ENCODE measurements at regions not wholly inside any gene's neighbourhood (a gene's known extent, or its start where the extent isn't known, plus 50 kb on each side); places are given as distances from the start of the nearest gene placed in this dataset.

DNA sequence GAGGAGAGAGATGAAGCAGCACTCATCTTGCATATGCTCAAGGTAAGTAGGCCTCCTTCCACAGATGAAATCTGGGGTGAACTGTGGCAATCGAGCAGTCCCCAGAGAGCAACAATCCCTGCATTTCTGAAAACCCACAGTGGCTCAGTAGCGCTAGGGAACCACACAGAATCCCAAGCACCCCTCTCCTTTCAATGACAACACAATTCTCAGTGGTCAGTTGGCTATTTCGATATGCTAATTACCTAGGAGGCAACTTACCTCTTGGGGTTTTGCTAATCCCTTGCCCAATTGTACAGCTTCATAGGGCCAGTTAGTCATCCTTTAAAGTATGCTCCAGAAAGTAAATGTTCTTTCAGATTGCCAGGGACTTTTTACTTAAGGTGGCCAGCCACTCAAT is 1035.7 kb downstream of the BCL11B start:
- DNase-seq (ENCODE audit: low read depth): no peak

DNA sequence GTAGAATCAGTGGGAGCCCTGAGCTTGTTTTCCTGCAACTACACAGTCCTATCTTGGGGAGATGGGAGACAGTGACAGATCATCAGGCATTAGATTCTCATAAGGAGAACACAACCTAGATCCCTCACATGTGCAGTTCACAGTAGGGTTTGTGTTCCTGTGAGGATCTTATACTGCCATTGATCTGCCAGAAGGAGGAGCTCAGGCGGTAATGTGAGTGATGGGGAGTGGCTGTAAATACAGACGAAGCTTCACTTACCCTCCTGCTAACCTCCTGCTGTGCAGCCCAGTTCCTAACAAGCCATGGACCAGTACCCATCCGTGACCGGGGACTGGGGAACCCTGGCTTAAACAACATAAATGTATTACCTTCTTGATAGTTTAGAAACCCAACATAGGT is 1034.1 kb downstream of the BCL11B start:
- DNase-seq (ENCODE audit: low read depth): no peak

DNA sequence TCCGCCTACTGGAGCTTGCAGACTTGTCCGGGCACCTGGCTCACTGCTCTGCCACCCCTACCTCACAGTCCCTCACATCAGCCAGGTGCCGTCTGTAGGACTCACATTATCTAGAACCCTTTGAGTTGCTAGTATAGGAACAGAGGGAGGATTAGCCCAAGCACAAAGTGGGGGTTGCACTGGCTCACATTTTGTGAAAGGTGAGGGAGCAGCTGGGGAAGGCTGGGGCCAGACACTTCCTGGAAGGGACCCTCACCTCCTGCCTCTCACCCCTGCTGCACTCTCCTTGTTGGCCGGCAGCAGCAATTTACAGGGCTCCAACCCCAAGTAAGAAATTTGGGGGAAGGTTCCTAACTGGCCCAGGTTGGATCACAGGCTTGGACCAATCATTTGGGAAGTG is 1031.6 kb downstream of the BCL11B start:
- DNase-seq (ENCODE audit: low read depth): no peak

DNA sequence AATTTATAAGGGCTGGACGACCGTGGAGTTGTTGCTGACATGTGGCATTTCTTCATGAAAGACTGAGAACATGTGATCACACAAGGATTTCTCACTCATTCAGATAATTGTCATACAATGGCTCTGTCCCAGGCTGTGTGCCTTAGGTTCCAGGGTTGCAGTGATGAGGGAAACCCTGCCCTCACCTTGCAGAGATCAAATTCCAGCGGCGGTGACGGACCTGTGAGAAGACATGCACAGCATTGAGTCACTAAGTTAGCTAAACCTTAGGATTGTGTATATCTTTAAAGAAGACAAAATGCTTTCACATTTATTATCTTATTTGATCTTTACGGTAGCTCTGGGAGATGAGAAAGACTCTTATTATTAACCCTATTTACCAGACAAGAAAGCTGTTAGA is 1029.1 kb downstream of the BCL11B start:
- no peak for DNase-seq (ENCODE audit: low read depth)

DNA sequence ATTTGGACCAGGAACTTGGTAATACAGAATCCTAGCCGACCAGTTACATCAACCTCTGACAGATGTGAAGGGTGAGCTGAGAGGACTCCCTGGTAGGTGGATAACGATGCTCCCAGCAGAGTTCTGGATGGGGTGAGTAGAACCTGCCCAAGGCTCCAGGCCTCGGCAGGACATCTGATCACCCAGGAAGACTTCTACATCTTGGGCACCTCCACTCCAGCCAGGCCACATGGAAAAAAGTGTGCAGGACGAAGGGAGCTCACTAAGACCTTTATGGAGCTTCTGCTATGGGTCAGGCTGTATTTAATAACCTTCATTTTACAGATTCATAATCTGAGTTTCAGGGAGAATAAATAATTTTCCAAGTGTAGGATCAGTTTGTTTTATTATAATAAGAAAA is 1028.7 kb downstream of the BCL11B start:
- DNase-seq (ENCODE audit: low read depth): no peak

DNA sequence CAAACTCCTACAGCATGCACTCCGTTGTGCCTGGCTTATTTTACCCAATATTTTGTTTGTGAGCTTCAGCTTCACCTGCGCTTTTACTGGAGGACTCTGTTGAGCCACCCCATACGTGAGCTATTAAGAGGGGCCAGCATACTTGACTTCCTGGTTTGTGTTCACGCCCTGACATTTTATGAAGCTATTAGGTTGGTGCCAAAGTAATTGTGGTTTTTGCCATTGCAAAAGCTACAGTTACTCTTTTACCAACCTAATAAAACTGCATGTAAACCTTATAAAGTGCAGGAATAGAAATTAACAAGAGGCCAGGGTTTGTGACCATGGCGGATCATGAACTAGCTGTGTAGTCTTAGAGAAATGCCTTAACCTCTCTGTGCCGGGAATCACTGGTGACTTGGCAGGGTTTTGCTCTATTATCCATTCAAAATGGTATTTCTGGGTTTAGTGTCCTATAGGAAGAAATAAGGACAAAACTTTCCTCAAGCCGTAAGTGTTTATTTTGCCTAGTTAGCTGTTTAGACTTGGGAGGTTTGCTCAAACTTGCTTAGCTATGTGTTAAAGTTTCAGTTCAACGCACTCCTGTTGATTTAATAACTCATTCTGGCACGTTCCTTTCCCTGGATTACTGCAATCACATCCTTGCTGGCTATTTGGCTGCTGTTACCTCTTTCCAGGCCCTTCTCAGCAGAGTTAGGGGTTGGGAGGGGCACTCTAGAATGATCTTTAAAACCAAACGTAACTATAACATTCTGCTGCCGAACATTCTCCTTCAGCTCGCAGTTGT is 1027.6 kb downstream of the BCL11B start:
- no peak for DNase-seq (ENCODE audit: low read depth)

DNA sequence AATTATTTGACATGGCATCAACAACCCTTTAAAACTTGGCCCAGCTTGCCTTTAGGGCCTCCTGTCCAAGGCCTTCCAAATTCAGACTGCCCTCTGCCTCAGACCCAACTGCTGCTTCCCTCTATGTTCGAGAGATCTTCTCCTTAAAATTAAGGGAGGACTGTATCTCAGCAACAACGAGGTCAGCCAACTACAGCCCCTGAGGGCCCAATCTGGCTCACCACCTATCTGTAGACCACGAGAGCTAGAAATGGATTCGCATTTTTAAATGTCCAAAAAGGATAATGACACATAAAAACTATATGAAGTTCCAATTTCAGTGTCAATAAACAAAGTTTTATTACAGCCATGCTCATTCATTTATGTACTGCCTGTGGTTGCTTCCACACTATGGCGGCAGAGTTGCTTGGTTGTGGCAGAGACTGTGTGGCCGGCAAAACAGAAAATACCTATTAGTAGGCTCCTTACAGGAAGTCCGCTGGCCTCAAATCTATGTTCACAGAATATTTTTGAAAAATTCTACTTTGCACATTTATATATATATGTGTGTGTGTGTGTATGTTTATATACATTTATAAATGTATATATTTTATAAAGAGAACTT is 1026.9 kb downstream of the BCL11B start:
- no peak for DNase-seq (ENCODE audit: low read depth)

DNA sequence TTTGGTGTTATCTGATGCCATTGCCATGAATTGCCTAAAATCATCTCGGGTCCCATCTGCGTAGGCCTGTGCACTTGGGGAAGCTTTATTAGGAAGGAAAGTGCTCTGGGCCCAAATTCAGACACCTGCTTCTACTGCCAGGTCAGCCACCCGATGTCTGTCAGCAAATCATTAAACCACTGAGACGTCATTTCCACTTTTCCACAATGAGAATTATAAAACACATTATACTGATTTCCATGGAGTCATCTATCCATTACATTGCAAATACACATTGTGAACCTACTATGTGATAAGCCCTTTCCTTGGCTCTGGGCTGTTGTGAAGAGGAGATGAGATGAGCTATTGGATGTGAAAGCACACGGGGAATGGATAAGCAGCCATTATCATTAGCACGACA is 1022.9 kb downstream of the BCL11B start:
- DNase-seq (ENCODE audit: low read depth): no peak

DNA sequence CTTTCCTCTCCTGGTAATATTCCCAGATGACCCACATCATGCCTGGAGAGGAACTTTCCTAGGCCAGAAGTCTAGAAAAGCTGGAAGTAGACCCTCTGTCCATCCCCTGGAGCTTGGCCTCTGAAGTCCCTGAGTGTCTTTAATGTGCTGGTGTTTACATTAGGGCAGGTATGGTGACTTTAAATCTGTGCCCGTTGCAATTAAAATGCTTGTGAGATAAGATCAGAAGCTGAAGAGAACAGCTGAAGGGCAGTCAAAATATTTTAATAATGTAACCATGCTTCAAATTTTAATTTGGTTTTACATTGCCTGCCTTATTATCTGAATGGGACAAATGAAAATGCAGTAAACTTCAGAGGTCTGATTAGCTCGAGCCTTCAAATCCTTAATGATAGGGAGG is 1022.5 kb downstream of the BCL11B start:
- no peak for DNase-seq (ENCODE audit: low read depth)

DNA sequence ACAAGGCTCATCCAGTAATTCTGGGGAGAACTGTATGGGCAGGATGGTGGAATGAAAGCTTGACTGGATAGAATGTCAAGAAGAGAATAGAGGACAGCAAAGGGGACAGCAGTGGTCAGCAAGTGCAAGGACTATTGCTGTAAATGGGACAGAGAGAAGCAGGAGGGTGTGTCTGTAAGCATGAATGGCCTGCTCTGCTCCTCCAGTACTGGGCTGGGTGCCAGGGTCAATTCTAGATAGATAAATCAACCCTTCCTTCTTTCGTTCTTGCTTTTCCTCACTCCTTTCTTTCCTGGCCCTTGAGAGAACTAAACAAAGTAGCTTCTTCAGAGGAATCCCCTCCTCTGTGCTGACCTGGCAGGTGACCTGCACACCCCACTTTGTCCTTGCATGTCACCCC is 1019.2 kb downstream of the BCL11B start:
- DNase-seq (ENCODE audit: low read depth): no peak

DNA sequence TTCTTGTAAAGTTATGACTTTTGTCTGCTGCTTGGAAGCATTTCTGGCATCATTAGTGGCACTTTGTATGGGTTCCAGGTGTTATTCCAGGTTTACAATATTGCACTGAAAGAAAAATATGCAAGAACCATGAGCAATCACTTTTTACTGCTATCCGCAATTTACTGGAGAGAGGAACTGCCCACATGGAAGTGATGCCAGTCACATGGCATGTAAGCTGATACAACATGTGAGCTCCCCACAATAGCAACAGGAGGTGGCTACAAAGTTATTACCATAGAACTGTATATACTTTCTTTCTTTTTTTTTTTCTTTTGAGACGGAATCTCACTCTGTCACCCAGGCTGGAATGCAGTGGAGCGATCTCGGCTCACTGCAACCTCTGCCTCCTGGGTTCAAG is 1012.1 kb downstream of the BCL11B start:
- DNase-seq (ENCODE audit: low read depth): no peak

DNA sequence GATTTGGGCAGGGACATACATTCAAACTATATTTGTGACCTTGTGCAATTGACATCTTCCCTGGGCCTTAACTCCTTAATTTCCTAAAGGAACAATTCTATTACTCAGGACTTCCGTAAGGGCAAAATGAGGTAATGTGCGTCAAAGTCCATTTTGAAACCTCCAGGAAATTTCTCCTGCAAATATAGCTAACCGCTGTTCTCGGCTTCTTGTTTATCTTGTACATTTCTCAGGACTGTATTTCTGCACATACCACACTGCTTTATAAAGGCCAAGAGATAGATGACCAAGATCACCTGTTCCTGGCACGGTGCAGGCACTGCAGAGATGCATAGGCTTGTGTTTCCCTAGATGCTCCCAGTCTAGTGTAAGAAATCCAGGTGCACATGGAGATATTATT is 1009.4 kb downstream of the BCL11B start:
- no peak for DNase-seq (ENCODE audit: low read depth)

DNA sequence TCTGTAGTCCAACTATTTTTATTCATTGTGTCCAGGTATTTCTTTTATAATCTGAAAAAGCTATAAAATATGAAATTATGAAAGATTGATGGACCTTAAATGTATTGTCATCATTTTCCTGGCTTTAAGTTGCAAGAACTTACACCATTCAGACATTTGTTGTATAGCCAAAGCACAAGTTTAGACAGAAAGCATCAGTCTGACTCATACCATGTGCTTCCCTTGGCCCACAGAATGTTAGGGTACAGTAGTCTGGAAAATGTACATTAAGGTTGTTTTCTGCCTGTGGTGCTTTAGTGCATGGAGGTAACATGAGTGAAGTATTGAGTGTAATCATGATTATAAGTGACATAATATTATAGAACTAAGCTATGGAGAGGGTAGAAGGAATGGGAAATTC is 1002.5 kb downstream of the BCL11B start:
- DNase-seq (ENCODE audit: low read depth): no peak

DNA sequence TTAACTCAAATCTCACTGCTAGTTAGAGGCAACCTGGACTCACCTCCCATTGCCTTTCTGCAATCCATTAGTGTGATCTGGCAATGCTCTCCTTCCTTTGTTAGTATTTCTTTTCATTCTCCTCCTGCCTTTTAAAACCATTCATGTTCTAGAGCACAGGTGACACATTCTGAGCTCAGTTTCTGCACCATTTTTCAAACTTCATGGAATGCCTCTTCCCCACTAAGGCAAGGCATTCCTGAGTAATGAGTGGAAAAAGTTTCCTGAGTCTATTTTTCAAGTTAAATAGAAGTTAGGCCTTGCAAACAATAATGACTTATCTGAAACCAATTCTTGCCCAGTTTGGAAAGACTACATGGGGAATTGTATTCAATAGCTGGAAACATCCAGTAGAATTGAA is 1001.8 kb downstream of the BCL11B start:
- no peak for DNase-seq (ENCODE audit: low read depth)

DNA sequence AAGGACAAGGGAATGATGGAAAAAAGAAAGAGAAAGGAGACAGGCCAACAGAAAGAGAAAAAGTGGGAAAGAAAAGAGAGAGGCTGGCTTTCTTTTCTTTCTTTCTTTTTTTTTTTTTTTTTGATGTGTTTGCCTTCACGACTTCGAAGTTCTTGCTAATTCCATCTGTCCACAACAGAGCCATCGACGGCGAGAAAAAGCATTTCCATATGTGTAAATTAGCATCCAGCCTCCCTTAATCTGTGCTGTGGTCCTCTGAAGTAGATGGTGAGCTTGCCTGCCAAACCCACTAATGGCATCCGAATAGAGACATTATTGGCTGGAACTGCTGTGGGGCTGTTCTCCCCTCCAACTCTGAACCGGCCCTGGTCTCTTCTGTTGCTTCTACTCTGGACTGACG is 997.4 kb downstream of the BCL11B start:
- DNase-seq (ENCODE audit: low read depth): no peak

DNA sequence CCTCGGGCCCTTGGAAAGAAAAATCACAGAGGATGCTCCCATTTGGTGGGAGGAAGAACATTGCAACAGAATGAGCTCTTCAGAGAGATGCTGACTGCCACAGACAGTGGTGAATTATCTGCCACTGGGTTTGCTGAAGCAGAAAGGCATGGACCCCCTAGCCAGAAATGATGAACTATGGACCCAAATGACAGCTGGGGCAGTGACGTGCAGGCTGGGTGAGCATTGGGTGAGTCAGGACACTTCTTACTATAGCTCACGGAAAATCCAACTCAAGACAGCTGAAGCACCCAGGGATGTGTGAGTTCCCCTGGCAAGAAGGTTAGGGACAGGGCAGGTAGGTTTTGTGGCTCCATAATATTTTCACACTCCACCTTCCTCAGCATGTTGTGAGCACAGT is 993.2 kb downstream of the BCL11B start:
- no peak for DNase-seq (ENCODE audit: low read depth)

DNA sequence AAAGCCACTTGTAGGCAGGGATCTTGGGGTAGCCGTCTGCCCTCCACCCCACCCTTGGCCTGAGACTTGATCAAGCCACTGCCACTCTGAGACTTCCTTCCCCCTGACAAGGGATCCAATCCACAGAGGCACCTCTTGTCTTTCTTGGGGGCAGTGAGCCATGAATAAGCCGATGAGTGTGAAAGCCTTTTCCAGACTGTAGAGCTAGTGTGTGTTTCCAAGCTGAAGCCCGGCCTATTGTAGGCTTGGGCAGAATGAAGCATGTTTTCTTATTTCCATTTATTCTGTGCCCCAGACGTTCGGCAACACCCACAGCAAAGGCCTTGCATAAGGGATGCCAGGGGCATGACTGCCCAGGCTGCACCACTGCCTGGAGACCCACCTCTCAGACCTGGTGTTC is 991.6 kb downstream of the BCL11B start:
- DNase-seq (ENCODE audit: low read depth): no peak

DNA sequence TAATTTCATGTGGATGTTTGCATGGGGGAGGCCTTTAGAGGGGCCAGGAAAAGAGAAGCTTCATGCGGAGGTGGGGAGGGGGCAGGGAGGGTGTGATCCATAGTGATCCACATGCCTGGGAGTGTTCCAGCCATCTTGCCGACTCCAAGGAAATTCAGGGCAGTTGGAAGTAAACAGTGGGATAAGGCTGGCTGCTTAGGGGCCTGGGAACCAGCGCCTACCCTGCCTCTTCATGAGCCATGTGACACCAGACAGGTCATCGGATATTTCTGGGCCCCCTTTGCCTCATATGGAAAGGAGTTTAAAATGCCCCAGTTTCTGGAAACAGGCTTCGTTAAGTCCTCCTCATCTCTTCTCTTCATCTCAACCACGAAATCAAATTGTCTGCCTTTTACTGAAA is 983.2 kb downstream of the BCL11B start:
- DNase-seq (ENCODE audit: low read depth): no peak

DNA sequence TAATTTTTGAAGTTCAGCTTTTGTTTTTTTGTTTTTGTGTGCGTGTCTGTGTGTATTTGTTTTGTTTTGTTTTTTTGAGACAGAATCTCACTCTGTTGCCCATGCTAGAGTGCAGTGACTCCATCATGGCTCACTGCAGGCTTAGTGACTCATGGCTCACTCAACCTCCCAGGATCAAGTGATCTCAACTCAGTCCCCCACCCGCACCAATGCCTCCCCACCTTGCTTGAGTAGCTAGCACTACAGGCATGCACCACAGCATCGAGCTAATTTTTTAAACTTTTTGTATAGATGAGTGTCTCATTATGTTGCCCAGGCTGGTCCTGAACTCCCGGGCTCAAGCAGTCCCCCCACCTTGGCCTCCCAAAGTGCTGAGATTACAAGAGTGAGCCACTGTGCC is 981.4 kb downstream of the BCL11B start:
- DNase-seq (ENCODE audit: low read depth): no peak

DNA sequence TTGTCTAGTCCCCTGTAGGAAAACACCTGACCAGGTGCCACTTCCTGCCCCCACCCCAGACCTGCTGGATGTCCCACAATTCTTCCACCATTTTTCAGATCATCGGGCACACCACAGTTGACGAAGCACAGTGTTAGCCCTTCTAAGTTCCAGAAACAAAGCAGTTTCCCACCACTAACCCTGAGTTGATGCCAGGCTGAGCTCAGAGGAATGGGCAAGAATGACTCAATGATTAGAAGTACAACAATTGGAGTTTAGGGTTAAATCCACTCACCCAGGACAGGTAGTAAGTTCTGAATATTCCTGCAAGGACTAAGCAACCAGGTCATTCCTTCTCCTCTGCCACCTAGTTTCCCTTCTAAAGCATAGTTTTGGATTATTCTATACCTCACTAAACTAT is 979.8 kb downstream of the BCL11B start:
- no peak for DNase-seq (ENCODE audit: low read depth)

DNA sequence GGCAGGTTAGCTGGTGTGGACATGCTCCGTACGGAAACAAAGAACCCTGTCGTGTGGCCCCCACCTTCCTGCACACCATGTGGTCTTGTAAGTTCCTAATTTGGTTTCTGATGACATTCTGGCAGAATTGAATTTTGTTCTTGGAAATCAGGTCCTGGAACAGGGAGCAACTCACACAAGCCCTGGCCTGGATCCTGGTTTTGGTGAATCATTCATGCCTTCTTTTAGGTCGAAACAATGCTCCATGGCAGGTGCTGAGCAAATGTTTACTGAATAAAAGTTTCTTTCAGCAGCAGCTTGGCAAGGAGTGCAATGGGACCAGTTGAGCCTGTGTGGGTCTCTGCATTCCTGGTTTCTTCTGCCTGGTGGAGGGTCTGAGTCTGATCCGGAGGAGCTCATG is 978.4 kb downstream of the BCL11B start:
- DNase-seq (ENCODE audit: low read depth): no peak

DNA sequence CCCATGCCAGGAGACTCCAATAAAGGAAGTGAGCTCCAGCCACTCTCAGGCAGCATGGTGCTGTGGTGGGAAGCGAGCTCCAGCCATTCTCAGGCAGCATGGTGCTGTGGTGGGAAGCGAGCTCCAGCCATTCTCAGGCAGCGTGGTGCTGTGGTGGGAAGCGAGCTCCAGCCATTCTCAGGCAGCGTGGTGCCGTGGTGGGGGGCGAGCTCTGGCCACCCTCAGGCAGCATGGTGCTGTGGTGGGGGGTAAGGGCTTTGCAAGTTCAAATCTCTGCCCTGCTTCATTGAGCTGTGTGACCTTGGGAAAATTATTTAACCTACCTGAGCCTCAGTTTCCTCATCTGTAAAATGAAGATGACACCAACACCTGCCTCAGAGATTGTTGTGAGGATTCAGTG is 975.1 kb downstream of the BCL11B start:
- DNase-seq (ENCODE audit: low read depth): no peak

DNA sequence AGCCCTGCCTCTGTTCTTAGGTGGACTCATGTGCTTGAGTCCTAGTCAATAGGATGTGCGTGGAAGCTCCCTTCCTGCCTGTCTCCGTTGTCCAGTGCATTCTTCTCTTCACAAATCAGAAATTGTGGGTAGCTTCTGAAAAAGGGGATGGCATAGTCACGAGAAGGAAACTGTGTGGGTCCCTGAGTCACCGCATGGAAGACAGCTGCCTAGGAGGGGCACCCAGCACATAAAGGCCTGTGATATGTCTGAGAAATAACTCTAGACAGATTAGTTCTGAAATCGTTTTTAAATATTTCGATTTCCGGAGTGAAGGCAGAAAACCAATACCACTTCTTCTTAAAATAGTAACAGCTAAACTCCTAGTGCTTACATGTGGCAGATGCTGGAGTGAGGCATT is 974.4 kb downstream of the BCL11B start:
- DNase-seq (ENCODE audit: low read depth): no peak

All from CMK (cell line).